Hepatocyte (in vitro differentiated cells): ENCODE measurements at regions not wholly inside any gene's neighbourhood (a gene's known extent, or its start where the extent isn't known, plus 50 kb on each side); places are given as distances from the start of the nearest gene placed in this dataset.

Experiments used
- DNase-seq: peaks from one replicate; pipeline ENCODE4 v3.0.0-alpha.2; 2016; ENCODE audit warnings: low spot score
- H2AFZ ChIP-seq: fragments of 200-600 bp; sonication (generic); 2 replicates; pipeline ENCODE4 v1.6.0; 2016; ENCODE audit warnings: antibody characterized with exemption, mild to moderate bottlenecking
- H3K27ac ChIP-seq: fragments of 200-600 bp; sonication (generic); 2 replicates; pipeline ENCODE4 v1.5.1; 2016; ENCODE audit warnings: mild to moderate bottlenecking
- H3K27me3 ChIP-seq: fragments of 200-600 bp; sonication (generic); 2 replicates; pipeline ENCODE4 v1.6.1; 2016
- H3K36me3 ChIP-seq: fragments of 200-600 bp; sonication (generic); replicated peaks from 2 replicates; pipeline ENCODE4 v1.5.1; 2016; ENCODE audit warnings: low read depth; ENCODE audit not compliant: insufficient read depth
- H3K4me1 ChIP-seq: fragments of 200-600 bp; sonication (generic); 2 replicates; pipeline ENCODE4 v1.5.1; 2016; ENCODE audit warnings: mild to moderate bottlenecking, moderate library complexity; ENCODE audit not compliant: insufficient read depth
- H3K4me2 ChIP-seq: fragments of 200-600 bp; sonication (generic); 2 replicates; pipeline ENCODE4 v1.6.0; 2016
- H3K4me3 ChIP-seq: fragments of 200-600 bp; sonication (generic); 2 replicates; pipeline ENCODE4 v1.5.1; 2016; ENCODE audit warnings: mild to moderate bottlenecking
- H3K79me2 ChIP-seq: fragments of 200-600 bp; sonication (generic); 2 replicates; pipeline ENCODE4 v1.6.0; 2017; ENCODE audit warnings: mild to moderate bottlenecking
- H3K9me2 ChIP-seq: fragments of 200-600 bp; sonication (generic); replicated peaks from 2 replicates; pipeline ENCODE4 v1.6.0; 2017; ENCODE audit warnings: mild to moderate bottlenecking; ENCODE audit not compliant: insufficient read depth
- H3K9me3 ChIP-seq: fragments of 200-600 bp; sonication (generic); 2 replicates; pipeline ENCODE4 v1.5.1; 2016; ENCODE audit warnings: low read depth, mild to moderate bottlenecking
- H4K20me1 ChIP-seq: fragments of 200-600 bp; sonication (generic); 2 replicates; pipeline ENCODE4 v1.6.0; 2016; ENCODE audit warnings: mild to moderate bottlenecking; ENCODE audit not compliant: insufficient read depth, poor library complexity, severe bottlenecking
- CTCF ChIP-seq: fragments of 200-600 bp; sonication (generic); IDR thresholded peaks from 2 replicates; pipeline ENCODE4 v1.5.1; 2016; ENCODE audit warnings: antibody characterized with exemption, mild to moderate bottlenecking; ENCODE audit not compliant: poor library complexity
- EZH2 ChIP-seq: fragments of 200-600 bp; sonication (generic); IDR thresholded peaks from 2 replicates; pipeline ENCODE4 v1.6.1; 2016; ENCODE audit warnings: antibody characterized with exemption, mild to moderate bottlenecking, borderline replicate concordance
- EZH2phosphoT487 ChIP-seq: fragments of 200-600 bp; sonication (generic); IDR thresholded peaks from one replicate; pipeline ENCODE4 v1.6.1; 2018; ENCODE audit warnings: antibody characterized with exemption, mild to moderate bottlenecking, low read depth, moderate library complexity; ENCODE audit not compliant: unreplicated experiment, severe bottlenecking
- WGBS: methylation state at CpG from one replicate; pipeline ENCODE4 v1.1.6; 2016; ENCODE audit warnings: low lambda C conversion rate; ENCODE audit errors: missing lambda C conversion rate; 5-methylcytosine and 5-hydroxymethylcytosine counted together

GRCh38 chr10:78993261-78993945 is 75.4 kb upstream of the ZMIZ1 start:
- no peaks in the 10 kb centered on the region for H3K36me3 ChIP-seq
- H3K27me3 ChIP-seq: no peaks in the 10 kb centered on the region
- no peaks in the 10 kb centered on the region for H3K9me3 ChIP-seq
- H3K4me3 ChIP-seq: no peak overlapping the region
- H3K4me2 ChIP-seq: no peak overlapping the region
- WGBS: 84% methylated on average over 10 of the region's 10 CpGs
- H3K9me2 ChIP-seq: no peaks in the 10 kb centered on the region
- TF ChIP-seq EZH2 (no peak), EZH2phosphoT487 (no peak), CTCF (no peak)
- H3K79me2 ChIP-seq: no peaks in the 10 kb centered on the region
- no peaks in the 10 kb centered on the region for H3K4me1 ChIP-seq
- no peak overlapping the region for H3K27ac ChIP-seq
- DNase-seq: no peak
- no peaks in the 10 kb centered on the region for H4K20me1 ChIP-seq
- no peak overlapping the region for H2AFZ ChIP-seq

GRCh38 chr10:78995987-78996791 is 72.6 kb upstream of the ZMIZ1 start:
- Histone ChIP-seq H3K27ac (no peak overlapping the region), H3K9me3 (no peaks in the 10 kb centered on the region), H4K20me1 (no peaks in the 10 kb centered on the region), H2AFZ (no peak overlapping the region), H3K36me3 (no peaks in the 10 kb centered on the region), H3K4me1 (no peaks in the 10 kb centered on the region), H3K27me3 (no peaks in the 10 kb centered on the region), H3K9me2 (no peaks in the 10 kb centered on the region), H3K4me2 (no peak overlapping the region), H3K4me3 (no peak overlapping the region), H3K79me2 (no peaks in the 10 kb centered on the region)
- no peak for DNase-seq
- no peak for TF ChIP-seq EZH2phosphoT487
- TF ChIP-seq CTCF: no peak
- TF ChIP-seq EZH2: no peak
- WGBS: 80% methylated on average over 14 of the region's 14 CpGs

GRCh38 chr10:78996792-78997129 is 72.0 kb upstream of the ZMIZ1 start:
- H3K79me2 ChIP-seq: no peaks in the 10 kb centered on the region
- no peak overlapping the region for H3K27ac ChIP-seq
- 78% methylated on average over 3 of the region's 3 CpGs for WGBS
- no peaks in the 10 kb centered on the region for H3K9me3 ChIP-seq
- no peak for DNase-seq
- no peak overlapping the region for H2AFZ ChIP-seq
- no peaks in the 10 kb centered on the region for H3K9me2 ChIP-seq
- H4K20me1 ChIP-seq: no peaks in the 10 kb centered on the region
- TF ChIP-seq EZH2phosphoT487 (no peak), EZH2 (no peak), CTCF (no peak)
- no peak overlapping the region for H3K4me2 ChIP-seq
- H3K4me1 ChIP-seq: no peaks in the 10 kb centered on the region
- H3K4me3 ChIP-seq: no peak overlapping the region
- no peaks in the 10 kb centered on the region for H3K36me3 ChIP-seq
- no peaks in the 10 kb centered on the region for H3K27me3 ChIP-seq
